ENCODE measurements at regions not wholly inside any gene's neighbourhood (a gene's known extent, or its start where the extent isn't known, plus 50 kb on each side); places are given as distances from the start of the nearest gene placed in this dataset.
"Not testable (repeated sequence)": the region's sequence is repeated elsewhere in the genome, so short reads cannot be mapped to it uniquely, and the experiment has no call there.

DNA sequence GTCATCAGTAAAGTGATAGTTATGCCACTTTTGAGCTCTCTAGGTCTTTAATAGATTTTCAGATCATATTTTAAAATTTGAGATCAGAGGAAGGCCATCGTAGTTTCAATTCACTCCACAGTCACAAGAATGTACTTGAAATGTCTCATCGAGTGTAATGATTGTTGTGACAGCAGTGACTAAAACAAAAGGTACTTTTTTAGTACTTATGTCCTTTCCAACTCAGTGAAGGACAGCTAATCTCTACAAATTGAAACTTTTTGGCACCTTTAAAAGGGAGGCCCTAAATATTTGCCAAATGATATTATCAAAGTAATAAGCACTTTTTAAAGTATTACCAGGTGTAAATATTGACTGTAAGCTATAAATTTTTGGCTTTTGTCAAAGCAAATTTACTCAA, 702.9 kb upstream of the GRM3 start:
- intact Hi-C loops (cut with DNase I): no loop called here
- no peak for DNase-seq

GRCh38 chr7:85931919-85932318, 711.8 kb upstream of the GRM3 start:
- intact Hi-C loops (cut with DNase I): no loop called here
- no peak for DNase-seq

GRCh38 chr7:85928500-85928899, 715.2 kb upstream of the GRM3 start:
- DNase-seq: no peak
- intact Hi-C loops (cut with DNase I): no loop called here

- DNase-seq: no peak
- intact Hi-C loops (cut with DNase I): no loop called here
These were observed 716.5 kb upstream of the GRM3 start for GRCh38 chr7:85927226-85927625.

GRCh38 chr7:85924062-85924461, 719.6 kb upstream of the GRM3 start:
- DNase-seq: no peak
- intact Hi-C loops (cut with DNase I): no loop called here

DNA sequence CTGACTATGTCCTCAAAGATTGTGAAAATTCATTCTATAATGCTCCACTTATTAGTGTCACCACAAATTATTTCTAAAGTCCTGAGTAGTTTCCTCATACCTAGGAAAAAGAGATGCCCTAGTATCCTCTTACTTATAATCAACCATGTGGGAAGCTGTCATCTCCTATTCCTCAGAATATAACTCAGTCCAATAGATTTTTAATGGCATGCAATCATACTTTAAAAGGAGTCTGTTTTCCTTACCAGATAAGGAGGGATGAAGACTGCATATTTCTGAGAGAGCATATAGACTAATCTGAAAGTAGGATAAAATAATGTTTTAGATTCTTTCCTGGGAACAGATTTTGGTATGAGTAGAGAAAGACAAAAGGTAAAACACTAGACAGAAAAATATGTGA, 727.7 kb upstream of the GRM3 start:
- DNase-seq: no peak
- intact Hi-C loops (cut with DNase I): no loop called here

GRCh38 chr7:85914437-85914836, 727.6 kb upstream of the SEMA3D start:
- intact Hi-C loops (cut with DNase I): no loop called here
- no peak for DNase-seq

- no peak for DNase-seq
- intact Hi-C loops (cut with DNase I): no loop called here
These were observed 721.2 kb upstream of the SEMA3D start for GRCh38 chr7:85908051-85908450.

DNA sequence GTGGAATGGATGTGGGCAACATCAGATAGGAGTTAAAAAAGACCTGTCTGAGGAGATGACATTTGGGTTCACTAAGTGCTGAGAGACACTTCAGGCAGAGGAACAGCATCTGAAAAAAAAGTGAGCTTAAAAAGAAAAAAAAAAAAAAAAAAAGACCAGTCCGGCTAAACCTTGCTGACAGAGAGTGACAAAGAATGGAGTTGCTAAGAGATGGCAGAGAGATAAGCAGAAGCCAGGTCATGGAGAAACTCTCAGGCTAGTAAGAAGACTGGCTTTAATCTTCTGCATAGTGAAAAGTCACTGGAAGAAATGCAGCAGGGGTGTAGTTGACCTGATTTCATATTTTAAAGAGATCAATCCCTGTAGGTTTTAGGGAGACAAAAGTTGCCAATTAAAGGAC, 711.1 kb upstream of the SEMA3D start:
- no peak for DNase-seq
- intact Hi-C loops (cut with DNase I): loop anchor here (10.0 kb wide), 2 partner anchors 567 to 1007 kb away; no protein-coding TSS in a partner anchor

- intact Hi-C loops (cut with DNase I): loop anchor here (10.0 kb wide), 2 partner anchors 568 to 1008 kb away; no protein-coding TSS in a partner anchor
- no peak for DNase-seq
These were observed 709.7 kb upstream of the SEMA3D start for GRCh38 chr7:85896531-85896930.

- intact Hi-C loops (cut with DNase I): loop anchor here (10.0 kb wide), 2 partner anchors 569 to 1009 kb away; no protein-coding TSS in a partner anchor
- no peak for DNase-seq
These were observed 709.0 kb upstream of the SEMA3D start for GRCh38 chr7:85895835-85896234.

DNA sequence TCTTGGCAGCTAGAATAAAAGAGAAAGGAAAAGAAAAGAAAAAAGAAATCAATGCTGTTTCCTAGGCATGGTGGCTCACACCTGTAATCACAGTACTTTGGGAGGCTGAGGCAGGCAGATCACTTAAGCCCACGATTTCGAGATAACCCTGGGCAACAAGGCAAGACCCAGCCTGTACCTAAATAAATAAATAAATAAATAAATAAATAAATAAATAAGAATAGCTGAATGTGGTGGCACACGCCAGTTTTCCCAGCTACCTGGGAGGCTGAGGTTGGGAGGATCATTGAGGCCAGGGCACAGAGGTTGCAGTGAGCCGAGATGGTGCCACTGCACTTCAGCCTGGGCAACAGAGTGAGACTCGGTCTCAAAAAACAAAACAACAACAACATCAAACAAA, 705.0 kb upstream of the SEMA3D start:
- intact Hi-C loops (cut with DNase I): loop anchor here (10.0 kb wide), 2 partner anchors 573 to 1013 kb away; no protein-coding TSS in a partner anchor

DNA sequence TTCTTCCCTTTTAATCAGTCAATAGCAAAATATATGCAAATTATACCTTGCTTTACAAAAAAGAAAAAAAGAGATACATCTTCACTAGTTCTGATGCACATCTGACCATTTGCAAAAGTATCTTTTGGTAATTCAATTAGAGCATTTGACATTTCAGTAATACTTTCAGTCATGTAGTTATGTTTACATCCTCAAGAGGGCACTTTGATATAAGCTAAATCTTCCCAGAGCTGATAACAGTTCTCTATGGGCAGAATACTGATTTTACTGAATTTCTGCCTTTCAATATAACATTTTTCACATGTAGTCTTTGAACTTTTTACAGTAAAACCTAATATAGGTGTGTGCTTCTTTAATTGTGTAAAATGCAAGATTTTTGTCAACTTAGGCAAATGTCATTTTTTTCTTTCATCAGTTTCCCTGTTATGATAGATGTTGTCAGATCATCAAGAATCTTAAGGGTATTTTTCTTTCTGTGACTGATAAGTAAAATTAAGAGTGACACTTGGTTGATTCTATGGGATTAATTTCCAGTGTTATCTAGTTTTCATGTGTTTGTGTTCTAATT, 703.5 kb upstream of the SEMA3D start:
- intact Hi-C loops (cut with DNase I): loop anchor here (10.0 kb wide), 2 partner anchors 574 to 1014 kb away; no protein-coding TSS in a partner anchor
- DNase-seq: no peak

More for the DNA sequence above, 705.0 kb upstream of the SEMA3D start:
- DNase-seq: not testable (repeated sequence)

GRCh38 chr7:85887133-85887532, 700.3 kb upstream of the SEMA3D start:
- intact Hi-C loops (cut with DNase I): no loop called here
- DNase-seq: no peak

GRCh38 chr7:85882335-85882734, 695.5 kb upstream of the SEMA3D start:
- intact Hi-C loops (cut with DNase I): no loop called here
- no peak for DNase-seq

- intact Hi-C loops (cut with DNase I): no loop called here
- DNase-seq: no peak
These were observed 688.5 kb upstream of the SEMA3D start for GRCh38 chr7:85875398-85875797.

DNA sequence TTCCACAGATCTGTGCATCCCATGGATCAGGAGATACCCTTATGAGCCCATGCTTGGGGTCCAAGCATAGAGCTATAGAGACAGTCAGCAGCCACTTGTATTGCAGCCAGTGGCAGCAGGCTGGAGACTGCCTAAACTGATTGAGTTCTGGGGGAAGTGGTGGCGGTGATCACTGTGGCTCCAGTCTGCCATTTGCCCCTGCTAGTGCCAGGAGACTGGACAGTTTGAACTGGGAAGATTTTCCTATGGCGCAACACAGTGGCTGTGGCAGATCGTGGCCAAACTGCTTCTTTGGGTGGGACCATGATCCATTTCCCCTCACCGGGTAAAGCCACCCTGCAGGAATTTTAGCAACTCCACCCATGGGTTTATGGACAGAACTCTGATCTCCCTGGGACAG, 679.7 kb upstream of the SEMA3D start:
- no peak for DNase-seq

GRCh38 chr7:85851571-85852193, 664.8 kb upstream of the SEMA3D start:
- no peak for DNase-seq
- intact Hi-C loops (cut with DNase I): no loop called here

More for the DNA sequence above, 679.7 kb upstream of the SEMA3D start:
- intact Hi-C loops (cut with DNase I): no loop called here

- intact Hi-C loops (cut with DNase I): no loop called here
- DNase-seq: no peak
These were observed 663.5 kb upstream of the SEMA3D start for GRCh38 chr7:85850381-85850780.

DNA sequence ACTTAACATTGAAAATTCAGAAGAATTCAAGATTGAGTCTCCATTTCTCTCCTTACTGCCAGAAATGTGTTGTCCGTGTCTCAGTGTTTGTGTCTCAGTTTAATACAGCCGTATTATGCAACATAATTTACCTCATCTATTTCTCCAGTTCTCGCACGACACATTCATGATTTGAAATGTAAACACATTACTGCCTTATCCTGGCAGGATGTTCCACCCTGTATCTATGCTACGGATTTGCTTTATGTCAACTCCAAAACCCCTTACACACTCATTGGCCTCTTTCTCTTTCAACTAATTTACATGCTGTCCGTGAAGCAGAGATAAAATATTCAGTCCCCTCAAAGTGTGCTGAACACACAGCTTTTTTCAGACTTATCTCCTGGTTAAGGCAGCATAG, 653.7 kb upstream of the SEMA3D start:
- intact Hi-C loops (cut with DNase I): loop anchor here (10.0 kb wide), 1 partner anchor 816 kb away; no protein-coding TSS in a partner anchor
- DNase-seq: no peak

GRCh38 chr7:85833066-85833465, 646.2 kb upstream of the SEMA3D start:
- intact Hi-C loops (cut with DNase I): no loop called here
- DNase-seq: no peak

All from head of caudate nucleus (tissue), 42 donors.